ENCODE measurements at regions not wholly inside any gene's neighbourhood (a gene's known extent, or its start where the extent isn't known, plus 50 kb on each side); places are given as distances from the start of the nearest gene placed in this dataset.

- no peak for TF ChIP-seq CTCF (IDR thresholded peaks at IDR 0.05)
- no peak for TF ChIP-seq POLR2AphosphoS5 (IDR thresholded peaks at IDR 0.05)
- TF ChIP-seq POLR2A (IDR thresholded peaks at IDR 0.05), result no peak
These were observed 331.6 kb downstream of the CPS1 start for GRCh38 chr2:210888035-210888434.

All from upper lobe of left lung (tissue), 4 donors.